Left forelimb (tissue), 1 donor: ENCODE measurements at regions not wholly inside any gene's neighbourhood (a gene's known extent, or its start where the extent isn't known, plus 50 kb on each side); places are given as distances from the start of the nearest gene placed in this dataset.
"Not testable (repeated sequence)": the region's sequence is repeated elsewhere in the genome, so short reads cannot be mapped to it uniquely, and the experiment has no call there.

Experiments used
- DNase-seq: peaks from one replicate; pipeline ENCODE4 v3.0.0-alpha.2; 2018; ENCODE audit warnings: low spot score

DNA sequence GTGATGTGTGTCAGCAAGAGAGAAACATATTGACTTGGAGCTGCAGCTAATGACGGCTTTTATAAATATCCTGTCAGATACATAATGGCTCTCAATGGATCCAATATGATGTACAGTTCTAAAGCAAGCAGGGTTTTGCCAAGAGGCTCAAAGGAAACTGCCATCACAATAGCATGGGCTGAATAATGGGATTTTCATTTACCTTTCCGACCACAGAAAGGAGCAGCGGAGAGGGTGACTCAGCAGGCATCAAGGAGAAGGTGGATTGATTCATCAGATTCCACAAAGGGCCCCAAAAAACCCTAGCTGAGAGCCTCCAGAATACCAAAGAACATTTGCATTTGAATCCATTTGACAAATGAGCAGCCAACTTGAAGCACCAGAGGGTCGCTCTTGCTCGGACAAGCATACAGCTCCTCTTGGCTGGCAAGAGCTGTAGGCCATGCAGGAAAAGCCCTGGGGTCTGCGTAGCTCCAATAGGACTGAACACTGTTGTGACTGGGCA lies 355.7 kb upstream of the NOCT start:
- DNase-seq = no peak

DNA sequence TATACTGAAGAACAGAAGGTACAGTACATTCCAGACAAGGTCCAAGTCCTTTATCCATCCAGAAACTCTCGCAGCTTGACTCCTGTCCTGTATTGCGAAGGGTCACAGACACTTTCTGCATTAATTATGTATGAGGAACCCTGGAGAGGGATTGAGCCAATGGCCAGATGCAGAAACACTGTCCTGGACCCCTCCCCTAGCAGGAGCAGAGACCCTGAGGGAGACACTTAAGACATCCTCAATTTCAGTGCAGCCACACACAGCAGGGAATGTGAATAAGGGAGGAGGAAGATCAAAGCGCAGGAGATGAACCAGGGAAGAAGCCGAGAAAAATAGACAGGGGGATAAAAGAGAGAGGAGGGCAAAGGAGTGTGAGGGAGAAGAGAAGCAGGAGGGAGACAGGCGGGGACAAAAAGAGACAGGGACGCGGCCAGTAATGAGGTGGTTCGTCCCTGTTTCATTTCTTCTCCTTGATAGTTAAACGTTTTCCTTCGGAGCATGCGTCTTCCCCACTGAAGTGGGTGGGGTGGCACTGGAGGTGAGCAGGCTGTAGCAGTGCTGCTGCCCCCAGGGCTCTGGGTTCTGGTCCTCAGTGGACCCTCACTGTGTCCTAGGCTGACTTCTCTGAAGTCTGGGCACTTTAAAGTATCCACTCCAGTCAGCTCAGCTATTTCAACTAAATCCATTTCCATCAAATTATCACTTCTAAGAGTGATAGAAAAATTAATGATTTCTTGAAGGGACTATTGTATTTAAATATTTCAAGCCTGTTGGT lies 356.4 kb upstream of the NOCT start:
- no peak for DNase-seq

DNA sequence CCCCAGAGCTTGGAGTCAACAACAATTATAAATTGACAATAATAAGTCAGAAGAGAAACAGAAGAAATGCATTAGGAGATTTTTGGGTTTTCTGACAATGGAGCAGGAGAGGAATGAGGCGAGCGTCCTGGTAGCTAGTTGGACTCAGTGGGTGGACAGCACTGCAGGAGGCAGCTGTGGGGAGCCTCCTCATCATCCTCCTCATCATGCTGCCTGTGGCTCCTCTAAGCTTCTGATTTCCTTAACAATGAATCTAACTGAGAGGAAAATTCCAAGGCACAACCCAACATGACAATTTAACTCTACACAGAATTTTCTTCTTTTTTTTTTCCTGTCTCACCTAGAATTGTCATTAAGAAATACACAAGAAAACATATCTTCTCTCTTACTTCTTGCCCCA lies 357.1 kb upstream of the NOCT start:
- DNase-seq = no peak

DNA sequence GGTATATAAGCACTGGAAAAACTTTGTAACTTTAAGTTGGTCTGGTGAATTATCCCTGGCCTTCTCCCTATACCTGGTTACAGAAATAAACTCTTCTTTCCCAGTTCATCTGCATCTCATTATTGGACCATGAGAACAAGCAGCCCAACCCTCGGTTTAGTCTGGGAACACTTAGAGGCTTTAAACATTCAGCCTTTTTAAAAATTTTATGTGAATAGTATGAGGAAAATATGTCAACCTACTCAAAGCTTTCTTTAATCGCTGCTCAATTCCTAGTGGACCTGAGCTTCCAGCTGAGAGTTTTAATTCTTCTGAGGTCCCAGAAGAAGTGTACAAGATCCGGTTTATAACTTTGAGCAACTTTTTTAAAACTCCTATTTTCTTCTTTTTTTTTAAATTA lies 358.6 kb upstream of the NOCT start:
- no peak for DNase-seq

DNA sequence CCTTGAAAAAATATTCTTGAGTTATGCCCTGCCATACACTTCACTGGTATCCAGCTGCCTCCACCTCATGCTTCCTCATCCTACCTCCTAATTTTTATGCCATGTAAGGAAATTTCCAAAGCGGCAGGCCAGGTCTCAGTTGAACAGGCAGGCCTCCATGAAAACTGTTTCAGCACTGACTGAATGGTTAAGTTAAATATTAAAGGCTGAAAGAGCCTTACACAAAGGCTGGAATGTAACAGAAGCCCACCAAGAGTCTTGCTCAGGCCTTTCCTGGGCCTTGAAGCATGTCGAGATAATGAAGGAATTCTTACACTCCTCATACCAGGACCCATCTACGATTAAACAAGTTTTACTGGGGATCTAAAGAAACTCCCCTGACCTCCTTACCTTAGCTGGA lies 359.6 kb upstream of the NOCT start:
- DNase-seq = no peak

DNA sequence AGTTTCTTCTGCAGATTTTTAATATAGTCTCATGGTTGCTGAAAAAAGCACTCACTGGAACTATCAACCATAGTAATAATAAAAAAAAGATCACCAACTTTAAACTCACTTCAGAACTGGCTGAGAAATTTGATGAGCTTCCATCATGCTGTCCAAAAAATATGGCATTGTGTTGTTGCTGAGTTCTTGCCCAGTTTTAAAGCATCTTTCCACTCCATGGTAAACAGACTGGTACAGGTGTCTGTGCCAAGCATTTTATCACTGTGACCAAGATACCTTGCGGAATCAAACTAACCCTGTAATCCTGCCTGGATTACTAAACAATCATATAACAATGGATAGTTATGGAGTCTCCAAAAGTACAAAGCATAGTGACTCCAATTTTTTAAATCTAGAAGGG lies 360.3 kb upstream of the NOCT start:
- DNase-seq = no peak

DNA sequence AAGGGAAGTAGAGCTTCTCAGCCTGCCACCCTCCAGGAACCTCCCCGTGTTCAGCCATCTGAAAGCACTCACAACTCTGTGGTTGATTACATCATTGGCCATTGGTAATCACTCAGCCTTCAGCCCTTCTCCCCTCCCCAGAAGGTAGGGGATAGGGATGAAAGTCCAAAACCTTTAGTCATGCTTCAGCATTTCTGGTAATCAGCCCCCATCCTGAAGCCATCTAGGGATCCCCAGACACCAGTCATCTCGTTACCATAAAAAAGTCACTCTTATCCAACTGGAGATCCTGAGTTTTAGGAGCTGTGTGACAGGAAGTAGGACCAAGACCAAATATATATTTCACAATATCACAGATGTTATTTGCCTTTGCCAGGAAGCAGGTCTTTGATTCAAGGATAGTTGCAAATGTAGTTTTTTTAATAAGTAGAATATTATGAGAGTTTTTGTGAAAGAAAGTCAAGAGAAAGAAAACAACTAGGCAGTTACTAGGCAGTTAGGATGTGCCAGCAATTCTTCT lies 364.6 kb upstream of the NOCT start:
- no peak for DNase-seq

DNA sequence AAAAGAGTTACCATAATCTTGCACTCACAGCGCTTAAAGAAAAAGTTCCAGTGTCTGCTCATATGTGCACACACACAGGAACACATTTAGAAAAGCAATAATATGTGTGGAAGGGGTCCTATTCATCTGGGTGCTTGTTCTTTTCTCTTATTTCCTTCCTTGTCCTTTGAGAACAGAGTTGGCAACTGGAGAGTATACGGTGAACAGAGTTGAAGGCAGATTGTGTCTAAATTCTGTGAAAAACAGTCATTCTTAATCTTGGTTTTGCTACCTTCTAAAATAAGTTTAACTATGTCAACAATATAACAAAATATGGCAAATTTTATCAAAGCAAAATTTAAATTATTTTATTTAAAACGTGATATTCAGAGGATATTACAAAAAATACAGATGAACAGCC lies 365.1 kb upstream of the NOCT start:
- DNase-seq = no peak

DNA sequence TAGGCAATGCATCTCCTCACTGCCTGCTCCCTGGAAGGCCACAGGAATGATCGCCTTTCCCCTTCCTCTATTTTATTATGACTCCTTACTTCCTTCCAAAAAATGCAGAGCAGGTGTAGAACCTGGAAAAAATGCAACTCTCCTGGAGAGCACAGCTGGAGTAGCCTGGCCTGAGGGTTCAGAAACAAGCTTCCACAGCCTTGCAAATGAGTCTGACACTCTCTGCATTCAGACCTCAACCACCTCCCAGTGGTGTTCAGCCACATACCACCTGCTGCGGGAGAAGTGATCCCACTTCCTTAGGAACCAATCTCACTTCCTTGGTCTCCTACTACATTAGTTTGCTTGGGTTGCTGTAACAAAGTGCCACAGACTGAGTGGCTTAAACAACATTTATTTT lies 368.1 kb upstream of the NOCT start:
- no peak for DNase-seq

DNA sequence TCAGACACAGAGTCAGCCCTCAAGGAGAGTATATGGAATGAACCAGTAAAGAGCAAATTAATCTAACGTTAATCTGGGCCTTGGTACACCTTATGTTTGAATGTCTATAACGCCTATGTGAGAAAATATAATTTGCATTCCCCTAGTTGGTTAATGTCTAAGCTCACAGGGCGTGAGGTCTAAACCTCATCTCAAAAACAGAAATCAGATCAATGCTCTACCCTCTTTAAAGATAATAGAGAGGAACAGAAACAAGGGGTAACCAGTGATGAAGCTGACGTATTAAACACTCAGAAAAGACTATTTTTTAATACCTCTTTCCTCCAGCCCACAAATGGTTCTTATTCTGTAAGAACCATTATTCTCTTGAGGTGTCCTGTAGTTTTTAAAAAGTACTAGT lies 369.2 kb upstream of the NOCT start:
- DNase-seq = no peak

DNA sequence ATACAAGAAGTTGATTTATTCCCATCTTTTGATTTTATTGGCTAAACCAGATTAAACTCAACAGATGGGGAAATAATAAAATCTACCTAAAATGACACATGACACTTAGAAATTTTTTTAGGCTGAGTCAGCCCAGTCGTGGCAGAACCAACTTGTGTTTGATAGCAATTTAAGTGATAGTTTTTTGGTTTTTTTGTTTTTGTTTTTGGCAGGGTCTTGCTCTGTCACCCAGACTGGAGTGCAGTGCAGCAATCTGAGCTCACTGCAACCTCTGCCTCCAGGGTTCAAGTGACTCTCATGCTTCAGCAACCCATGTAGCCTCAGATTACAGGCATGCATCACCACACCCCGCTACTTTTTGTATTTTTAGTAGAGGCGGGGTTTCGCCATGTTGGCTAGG lies 370.3 kb upstream of the NOCT start:
- DNase-seq = no peak

DNA sequence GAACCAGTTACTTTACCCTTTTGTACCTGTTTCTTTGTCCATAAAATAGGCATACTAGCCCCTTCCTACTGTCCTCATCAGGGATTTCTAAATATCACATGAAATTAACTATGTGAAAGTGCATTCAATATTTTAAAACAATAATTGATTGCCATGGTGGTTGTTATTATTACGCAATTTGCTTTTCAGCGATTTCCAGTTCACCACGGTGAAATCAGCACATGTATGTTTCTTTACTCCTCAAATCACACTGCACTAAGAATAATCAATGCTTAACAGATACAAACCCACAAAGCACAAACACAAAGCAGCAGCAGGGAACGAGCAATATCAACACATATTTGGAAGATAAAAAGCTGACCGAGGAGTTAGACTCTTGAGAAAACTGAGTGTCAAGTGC lies 371.3 kb upstream of the NOCT start:
- no peak for DNase-seq

DNA sequence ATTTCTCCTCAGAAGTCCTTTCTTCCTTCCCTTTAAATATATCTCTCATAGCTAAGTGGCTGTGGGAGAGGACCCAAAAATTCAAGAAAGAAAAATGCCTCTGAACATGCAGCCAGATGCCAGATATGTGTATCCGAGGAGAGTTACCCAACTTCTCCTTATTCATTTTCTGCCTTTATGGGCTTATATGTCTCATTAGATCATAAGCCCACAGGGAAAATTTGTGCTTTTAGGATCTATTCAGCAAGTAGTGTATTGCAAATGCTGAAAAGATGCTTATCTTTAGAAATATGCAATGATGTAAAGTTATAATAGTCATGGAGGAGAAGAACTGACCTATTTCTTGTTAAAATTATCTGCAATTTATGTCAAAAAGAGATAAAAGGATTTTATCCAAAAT lies 371.8 kb upstream of the NOCT start:
- DNase-seq = no peak

DNA sequence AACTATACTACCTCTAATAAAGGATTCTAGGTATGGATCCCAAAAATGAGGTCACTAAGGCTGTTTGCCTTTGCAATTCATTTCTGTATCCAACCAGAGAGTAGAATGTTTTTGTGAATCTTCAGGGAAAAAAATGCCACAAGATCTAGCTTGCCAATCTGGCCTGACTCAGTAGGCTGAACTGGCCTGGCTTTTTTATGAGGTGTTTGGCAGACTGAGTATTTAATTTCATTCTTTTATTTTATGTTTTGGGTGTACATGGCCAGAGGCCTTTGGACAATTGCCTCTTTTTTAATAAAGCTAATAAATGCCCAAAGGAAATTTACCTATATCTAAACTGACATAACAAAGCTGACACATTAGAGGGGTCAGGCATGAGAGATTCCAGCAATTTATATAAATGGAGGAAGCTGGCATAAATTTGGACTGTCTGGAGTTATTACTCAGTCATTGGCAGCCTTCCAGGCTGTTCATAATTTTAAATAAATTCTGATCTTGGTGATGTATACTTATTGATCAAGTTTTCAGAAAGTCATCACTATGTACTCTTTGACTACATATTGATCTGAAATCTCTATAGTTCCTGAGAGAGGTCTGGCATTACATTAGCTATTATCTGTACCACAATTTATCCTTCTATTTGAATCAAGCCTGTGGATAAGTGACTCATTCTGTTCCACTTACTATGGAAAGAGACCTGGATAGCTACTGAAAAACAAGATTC lies 376.4 kb upstream of the NOCT start:
- DNase-seq = no peak

DNA sequence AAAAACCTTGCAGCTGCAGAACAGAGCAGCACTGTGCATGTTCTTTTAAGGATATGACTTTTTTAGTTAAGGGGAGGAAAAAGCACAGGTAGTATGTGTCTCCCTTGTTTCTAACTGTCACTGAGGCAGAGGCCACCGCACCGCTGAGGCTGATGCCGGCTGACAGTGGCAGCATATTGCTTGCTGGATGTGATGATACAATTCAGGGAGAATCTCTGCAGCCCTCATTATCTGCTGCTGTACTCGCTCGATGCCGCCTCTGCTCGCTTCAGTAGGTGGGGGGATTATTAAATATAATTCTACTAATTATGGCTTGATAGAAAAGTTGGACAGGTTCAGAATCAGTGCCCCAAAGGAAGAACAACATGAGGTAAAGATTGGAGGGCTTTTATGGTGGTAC lies 378.8 kb upstream of the NOCT start:
- DNase-seq = no peak

DNA sequence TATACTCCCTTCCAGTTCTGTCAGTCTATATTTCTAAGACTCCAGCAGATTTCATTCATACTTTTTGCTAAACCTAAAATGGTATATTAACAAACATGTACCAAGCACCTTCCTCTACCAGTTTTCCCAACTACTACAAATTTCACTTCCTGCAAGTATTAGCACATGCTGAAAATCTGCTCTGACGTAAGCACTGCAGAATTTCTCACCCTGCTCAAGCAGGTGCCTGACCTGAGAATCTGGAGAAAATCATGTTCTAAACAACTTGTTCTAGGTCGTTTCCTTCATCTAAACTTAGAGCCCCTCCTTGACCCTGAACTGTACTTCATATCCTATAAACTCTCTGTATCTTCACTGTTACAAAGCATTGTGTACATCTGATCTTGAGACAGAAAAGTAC lies 380.7 kb upstream of the NOCT start:
- DNase-seq = no peak

DNA sequence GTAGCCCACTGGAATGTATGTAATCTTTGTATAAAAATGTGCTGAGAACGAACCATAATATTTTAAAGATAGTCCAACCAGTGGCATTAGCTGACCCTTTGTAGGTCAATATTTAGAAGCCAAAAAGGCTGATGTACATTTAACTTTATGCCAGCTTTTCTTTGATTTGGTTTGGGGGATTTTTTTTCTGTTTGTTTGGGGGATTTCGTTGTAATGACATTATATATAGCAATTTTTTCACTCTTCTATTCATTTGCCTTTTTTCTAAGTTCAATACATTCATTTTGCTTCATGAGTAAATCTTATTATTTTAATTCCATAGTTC lies 382.0 kb upstream of the NOCT start:
- DNase-seq = no peak

DNA sequence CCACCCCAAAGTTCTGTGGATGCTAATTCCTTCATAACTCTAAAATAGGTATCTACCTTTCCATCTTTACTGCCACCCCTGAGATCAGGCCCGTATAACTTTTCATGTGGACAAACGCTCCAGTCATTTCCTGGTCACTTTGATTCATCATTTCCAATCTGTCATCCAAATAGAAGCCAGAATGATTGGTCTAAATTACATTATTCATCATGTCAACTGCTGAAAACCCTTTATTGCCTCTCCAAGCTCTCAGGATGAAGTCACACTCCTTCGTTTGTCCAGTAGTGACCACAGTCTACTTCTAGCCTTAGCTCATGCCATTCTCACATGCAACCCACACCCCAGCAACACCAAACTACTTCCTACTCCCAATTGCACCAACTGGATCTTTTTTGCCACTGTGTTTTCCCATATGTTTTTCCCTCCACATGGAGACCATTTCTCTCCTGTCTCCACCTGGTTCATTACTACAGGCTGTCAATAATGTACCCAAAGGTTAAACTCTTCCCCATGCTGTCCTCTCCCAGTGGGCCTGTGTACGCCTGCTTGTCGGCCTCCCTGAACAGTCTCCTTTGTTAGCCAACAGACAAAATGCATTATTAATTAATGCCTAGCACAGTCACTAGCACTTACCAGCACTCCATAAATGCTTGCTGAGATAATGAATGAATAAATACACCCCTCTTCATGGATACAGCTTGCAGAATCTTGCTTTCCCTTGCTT lies 382.6 kb upstream of the NOCT start:
- no peak for DNase-seq

DNA sequence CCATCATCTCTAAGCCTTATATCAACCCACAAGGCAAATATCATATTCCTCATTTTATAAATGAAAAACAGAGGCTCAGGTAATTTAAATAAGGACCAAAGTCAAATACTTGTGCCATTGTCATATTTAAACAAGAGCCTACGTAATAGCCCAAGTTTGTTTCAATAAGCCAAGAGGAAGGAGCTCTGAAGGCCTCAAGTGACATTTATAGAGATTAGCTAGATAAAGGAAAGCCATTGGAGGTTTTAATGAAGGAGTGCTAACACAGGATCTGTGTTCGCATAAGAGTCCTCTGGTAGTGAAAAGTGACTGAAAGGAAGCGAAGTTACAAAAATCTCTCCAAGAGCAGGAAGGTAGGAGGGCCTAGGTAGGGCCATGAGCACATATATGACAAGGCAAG lies 384.9 kb upstream of the NOCT start:
- no peak for DNase-seq

DNA sequence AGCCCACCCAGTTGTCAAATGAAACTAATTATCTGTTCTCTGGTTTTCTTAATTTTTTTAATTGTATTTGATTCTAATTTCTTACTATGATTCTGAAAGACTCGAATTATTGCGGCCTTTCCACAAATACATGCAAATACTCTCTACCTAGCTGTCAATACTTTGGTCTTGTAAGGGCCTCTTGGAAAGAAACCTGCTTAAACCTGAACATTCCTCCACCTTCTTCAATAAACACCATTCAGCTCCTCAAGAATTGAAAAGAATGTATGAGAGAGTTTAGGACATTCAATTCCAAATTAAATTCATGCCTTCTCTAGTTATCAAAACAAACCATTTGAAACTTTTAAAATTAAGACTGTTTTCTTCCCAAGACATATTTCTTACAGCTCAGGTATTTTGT lies 385.9 kb upstream of the NOCT start:
- DNase-seq = no peak

DNA sequence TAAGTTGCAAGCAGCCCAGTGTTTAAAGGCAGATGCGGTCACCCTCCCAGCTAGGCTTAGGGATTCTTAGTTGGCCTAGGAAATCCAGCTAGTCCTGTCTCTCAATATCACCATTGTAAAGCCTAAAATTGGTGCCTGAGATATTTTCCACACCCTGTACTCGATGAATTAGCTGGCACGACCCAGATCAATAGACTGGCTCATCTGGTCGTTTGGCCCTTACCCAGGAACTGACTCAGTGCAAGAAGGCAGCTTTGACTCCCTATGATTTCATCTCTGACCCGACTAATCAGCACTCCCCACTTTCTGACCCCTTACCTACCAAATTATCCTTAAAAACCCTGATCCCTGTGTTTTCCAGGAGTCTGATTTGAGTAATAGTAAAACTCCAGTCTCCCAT lies 384.9 kb upstream of the SLC7A11 start:
- DNase-seq = no peak

DNA sequence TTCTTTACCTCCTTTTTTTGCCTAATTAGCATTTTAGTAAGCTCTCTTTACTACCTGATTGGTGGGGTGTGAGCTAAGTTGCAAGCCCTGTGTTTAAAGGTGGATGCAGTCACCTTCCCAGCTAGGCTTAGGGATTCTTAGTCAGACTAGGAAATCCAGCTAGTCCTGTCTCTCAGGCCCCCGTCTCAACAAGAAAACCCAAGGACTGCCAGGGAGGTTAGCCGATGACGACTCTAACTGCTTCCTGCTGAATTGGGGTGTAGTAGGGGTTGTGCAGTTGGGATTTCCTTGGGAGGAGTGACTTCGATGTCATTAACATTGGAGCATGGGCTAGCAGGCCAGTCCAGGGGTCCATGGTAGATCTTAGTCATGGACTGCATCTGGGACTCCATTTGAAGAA lies 380.2 kb upstream of the SLC7A11 start:
- DNase-seq = not testable (repeated sequence)

DNA sequence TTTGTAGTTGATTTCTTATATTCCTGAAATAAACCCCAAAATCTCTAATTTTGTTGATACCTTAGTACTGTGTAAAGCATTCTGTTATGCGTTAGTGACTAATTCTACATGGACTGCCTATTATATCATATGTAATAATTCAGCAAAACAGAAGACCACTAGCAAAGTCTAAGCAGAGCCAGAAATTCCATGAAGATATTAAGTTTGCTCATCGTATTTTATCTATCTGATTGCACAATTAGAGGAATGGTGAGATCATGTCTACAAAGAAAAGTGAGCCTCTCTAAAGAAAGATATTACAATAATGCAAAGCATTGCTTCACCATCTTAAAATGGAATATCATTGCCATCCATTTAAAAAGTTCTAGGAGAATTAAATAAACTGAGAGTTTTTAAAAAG lies 374.6 kb upstream of the SLC7A11 start:
- no peak for DNase-seq
